DND-41 (cell line): ENCODE measurements at regions not wholly inside any gene's neighbourhood (a gene's known extent, or its start where the extent isn't known, plus 50 kb on each side); places are given as distances from the start of the nearest gene placed in this dataset.
A peak's percentile ranks its signal among the peaks of the same experiment; 100 is the strongest.

Experiments used
- ATAC-seq: fragments of 200-7000 bp; cut with Tn5 transposase; 3 replicates; pipeline ENCODE4 v1.9.1; 2021; ENCODE audit warnings: low read depth; ENCODE audit not compliant: insufficient read depth
- DNase-seq: peaks from one replicate; pipeline ENCODE4 v3.0.0-alpha.2; 2020
- H2AFZ ChIP-seq: 2 replicates; pipeline ENCODE4 v1.6.0; 2012; ENCODE audit warnings: low read depth, low read length
- H3K27ac ChIP-seq: 2 replicates; pipeline ENCODE4 v1.5.1; 2012; ENCODE audit warnings: low read length, inconsistent platforms
- H3K27me3 ChIP-seq: fragments of 200-600 bp; sonication (generic); 2 replicates; pipeline ENCODE4 v1.6.0; 2012; ENCODE audit warnings: low read length, mild to moderate bottlenecking, inconsistent platforms; ENCODE audit not compliant: insufficient read depth, poor library complexity
- H3K36me3 ChIP-seq: 2 replicates; pipeline ENCODE4 v1.5.1; 2012; ENCODE audit warnings: low read length, inconsistent platforms; ENCODE audit not compliant: insufficient read depth
- H3K4me1 ChIP-seq: 2 replicates; pipeline ENCODE4 v1.5.1; 2012; ENCODE audit warnings: mild to moderate bottlenecking, low read length; ENCODE audit not compliant: insufficient read depth
- H3K4me2 ChIP-seq: 2 replicates; pipeline ENCODE4 v1.6.0; 2012; ENCODE audit warnings: mild to moderate bottlenecking, moderate library complexity, low read length, inconsistent platforms; ENCODE audit not compliant: insufficient read depth
- H3K4me3 ChIP-seq, 2 experiments: fragments of 200-600 bp in 1 of 2; shearing (Covaris generic) in 1 of 2; 2 replicates each; pipeline ENCODE4 v1.5.1; 2012 to 2016; ENCODE audit warnings: inconsistent platforms in 2 of 2, low read length in 2 of 2, mild to moderate bottlenecking in 2 of 2, low read depth in 1 of 2, moderate library complexity in 1 of 2
- H3K79me2 ChIP-seq: 2 replicates; pipeline ENCODE4 v1.6.0; 2012; ENCODE audit warnings: low read length, inconsistent platforms; ENCODE audit not compliant: insufficient read depth
- H3K9ac ChIP-seq: 2 replicates; pipeline ENCODE4 v1.6.0; 2012; ENCODE audit warnings: low read depth, mild to moderate bottlenecking, inconsistent platforms, low read length, moderate library complexity
- H3K9me3 ChIP-seq: 2 replicates; pipeline ENCODE4 v1.5.1; 2012; ENCODE audit warnings: low read length, moderate library complexity, mild to moderate bottlenecking, inconsistent platforms; ENCODE audit not compliant: insufficient read depth, severe bottlenecking
- H4K20me1 ChIP-seq: 2 replicates; pipeline ENCODE4 v1.6.0; 2012; ENCODE audit warnings: low read length; ENCODE audit not compliant: insufficient read depth
- CTCF ChIP-seq: IDR thresholded peaks from 2 replicates; pipeline ENCODE4 v1.5.1; 2012; ENCODE audit warnings: borderline replicate concordance, low read length, moderate library complexity, mild to moderate bottlenecking; ENCODE audit not compliant: poor library complexity, severe bottlenecking; ENCODE audit errors: extremely low read depth
- EZH2 ChIP-seq: IDR thresholded peaks from 3 replicates; pipeline ENCODE4 v1.6.1; 2012; ENCODE audit warnings: borderline replicate concordance, low read depth, mild to moderate bottlenecking, moderate library complexity, low read length, inconsistent platforms; ENCODE audit not compliant: severe bottlenecking

GRCh38 chr12:98389593-98389992 is 125.8 kb upstream of the TMPO start:
- Histone ChIP-seq H3K27ac (no peak overlapping the region), H3K9ac (no peak overlapping the region), H3K79me2 (no peaks in the 10 kb centered on the region), H3K4me1 (no peaks in the 10 kb centered on the region), H4K20me1 (no peaks in the 10 kb centered on the region), H2AFZ (no peak overlapping the region), H3K36me3 (no peaks in the 10 kb centered on the region), H3K9me3 (no peaks in the 10 kb centered on the region), H3K4me3 (no peak overlapping the region), H3K27me3 (no peaks in the 10 kb centered on the region), H3K4me2 (no peak overlapping the region)
- ATAC-seq (no peak), DNase-seq (no peak)
- TF ChIP-seq EZH2 (no peak), CTCF (no peak)

GRCh38 chr12:98397323-98398105 is 117.9 kb upstream of the TMPO start:
- H3K9ac ChIP-seq = peak overlapping the region; percentile 43
- H3K79me2 ChIP-seq = no peaks in the 10 kb centered on the region
- peak overlapping the region; percentile 74 for H3K4me2 ChIP-seq
- peak overlapping the region; percentile 77 for H2AFZ ChIP-seq
- peak overlapping the region; percentile 62 for H3K27ac ChIP-seq
- peaks cover 40% of the 10 kb centered on the region for H3K4me1 ChIP-seq
- DNase-seq (peak; percentile 86), ATAC-seq (peak; percentile 79)
- H4K20me1 ChIP-seq = no peaks in the 10 kb centered on the region
- H3K9me3 ChIP-seq = no peaks in the 10 kb centered on the region
- no peak for TF ChIP-seq EZH2
- peak; percentile 80 for TF ChIP-seq CTCF
- no peaks in the 10 kb centered on the region for H3K36me3 ChIP-seq
- H3K4me3 ChIP-seq = peak overlapping the region; percentile 3 to 55; a peak in 3 of 4 replicates
- no peaks in the 10 kb centered on the region for H3K27me3 ChIP-seq

- no peaks in the 10 kb centered on the region for H3K27me3 ChIP-seq
- peak overlapping the region; percentile 72 for H2AFZ ChIP-seq
- no peaks in the 10 kb centered on the region for H4K20me1 ChIP-seq
- ATAC-seq = peak; percentile 86
- peak overlapping the region in 1 of 2 experiments; percentile 7; a peak in 2 of 4 replicates for H3K4me3 ChIP-seq
- no peaks in the 10 kb centered on the region for H3K36me3 ChIP-seq
- H3K27ac ChIP-seq = peak overlapping the region; percentile 80
- H3K4me2 ChIP-seq = peak overlapping the region; percentile 55
- H3K9me3 ChIP-seq = no peaks in the 10 kb centered on the region
- no peaks in the 10 kb centered on the region for H3K79me2 ChIP-seq
- peak overlapping the region; percentile 13; the same call in 1 of the 2 replicates for H3K9ac ChIP-seq
- DNase-seq = peak; percentile 86
- TF ChIP-seq EZH2 = no peak
- no peak for TF ChIP-seq CTCF
- peaks cover 48% of the 10 kb centered on the region for H3K4me1 ChIP-seq
These were observed 115.9 kb upstream of the TMPO start for GRCh38 chr12:98399532-98399931.
